ENCODE measurements at regions not wholly inside any gene's neighbourhood (a gene's known extent, or its start where the extent isn't known, plus 50 kb on each side); places are given as distances from the start of the nearest gene placed in this dataset.

DNA sequence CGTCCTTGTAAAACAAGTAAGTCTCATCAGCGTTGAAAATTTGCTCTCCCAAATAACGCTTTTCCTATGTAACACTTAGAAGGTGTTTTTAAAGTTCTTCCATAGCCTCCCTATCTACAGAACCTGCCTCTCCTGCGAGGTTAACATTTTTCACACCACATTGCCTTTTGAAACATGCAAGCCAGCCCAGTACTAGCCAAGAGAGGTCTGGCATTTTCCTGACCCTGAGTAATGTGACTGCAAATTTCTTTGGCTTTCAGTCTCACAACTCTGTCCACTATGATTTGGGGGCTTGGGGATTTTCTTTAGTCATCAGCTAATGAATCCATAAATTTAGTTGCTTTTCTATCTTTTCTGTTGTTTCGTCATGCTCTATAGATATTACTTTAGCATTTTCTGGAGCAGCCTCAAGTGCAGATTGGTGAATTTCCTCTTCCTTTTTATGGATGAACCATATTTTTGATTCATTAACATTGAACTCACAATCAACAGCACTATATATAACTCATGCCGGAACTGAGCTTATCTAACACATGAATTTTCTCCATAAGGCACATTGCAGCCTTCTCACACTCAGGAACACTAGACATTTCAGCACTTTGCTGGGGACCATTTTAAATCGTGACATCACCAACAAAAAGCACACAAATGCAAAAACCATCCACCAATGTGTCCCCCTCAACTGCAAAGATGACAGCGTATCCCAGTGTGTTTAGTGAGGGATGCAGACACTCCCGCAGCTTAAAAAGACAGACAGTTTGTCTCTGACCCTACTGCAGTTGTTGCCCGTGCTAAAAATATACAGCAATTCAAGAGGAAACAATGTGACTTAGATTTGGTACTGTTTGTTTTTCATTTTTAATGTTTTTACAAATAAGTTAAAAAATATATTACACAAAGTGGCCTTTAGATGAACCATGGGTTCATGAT is 77.2 kb upstream of the SPATA31C2 start:
- TF ChIP-seq CTCF (conservative IDR thresholded peaks at IDR 0.05; ENCODE audit: low read depth, low read length) = no peak
- Histone ChIP-seq H3K36me3 (ENCODE audit: insufficient read depth, low read length, poor library complexity, severe bottlenecking) (no peaks in the 10 kb centered on the region), H3K9me3 (ENCODE audit: low read depth, low read length, poor library complexity, severe bottlenecking) (no peaks in the 10 kb centered on the region), H3K27me3 (replicated peaks; ENCODE audit: insufficient read depth, low read depth, low read length, poor library complexity) (no peaks in the 10 kb centered on the region), H3K4me3 (ENCODE audit: low read depth, low read length, poor library complexity, severe bottlenecking) (no peak overlapping the region), H3K4me1 (ENCODE audit: insufficient read depth, low read length, poor library complexity, severe bottlenecking) (no peaks in the 10 kb centered on the region), H3K27ac (ENCODE audit: low read depth, low read length, poor library complexity, severe bottlenecking) (no peak overlapping the region)
- ChIA-PET CTCF (no interaction called here), POLR2A (ENCODE audit: low non-redundant PET) (no interaction called here)
- intact Hi-C loops (cut with micrococcal nuclease; ENCODE audit: unreplicated experiment) = no loop called here
- DNase-seq (ENCODE audit: low spot score) = no peak
- BruUV-seq (replicated peaks) = no TSS peak

GRCh38 chr9:88202321-88202720 is 64.0 kb upstream of the SPATA31C2 start:
- ChIA-PET POLR2A (ENCODE audit: low non-redundant PET) (interaction anchor here (0.7 kb wide), 1 partner anchor 834 kb away, joined by 6 read pairs; no protein-coding TSS in a partner anchor), CTCF (no interaction called here)
- TF ChIP-seq EZH2 (IDR thresholded peaks at IDR 0.05; ENCODE audit: borderline replicate concordance, low read depth, low read length, poor library complexity, severe bottlenecking) (no peak), CTCF (conservative IDR thresholded peaks at IDR 0.05; ENCODE audit: low read depth, low read length) (no peak)
- DNase-seq (ENCODE audit: low spot score) = no peak
- H3K27ac ChIP-seq (ENCODE audit: low read depth, low read length, poor library complexity, severe bottlenecking) = no peak overlapping the region
- peaks cover 22% of the 10 kb centered on the region for H3K4me1 ChIP-seq (ENCODE audit: insufficient read depth, low read length, poor library complexity, severe bottlenecking)
- no peaks in the 10 kb centered on the region for H3K27me3 ChIP-seq (replicated peaks; ENCODE audit: insufficient read depth, low read depth, low read length, poor library complexity)
- no peak overlapping the region for H3K4me3 ChIP-seq (ENCODE audit: low read depth, low read length, poor library complexity, severe bottlenecking)
- BruUV-seq (replicated peaks) = no TSS peak
- no peaks in the 10 kb centered on the region for H3K9me3 ChIP-seq (ENCODE audit: low read depth, low read length, poor library complexity, severe bottlenecking)
- H3K36me3 ChIP-seq (ENCODE audit: insufficient read depth, low read length, poor library complexity, severe bottlenecking) = no peaks in the 10 kb centered on the region
- intact Hi-C loops (cut with micrococcal nuclease; ENCODE audit: unreplicated experiment) = no loop called here

GRCh38 chr9:88198341-88198807 is 60.1 kb upstream of the SPATA31C2 start:
- no peaks in the 10 kb centered on the region for H3K9me3 ChIP-seq (ENCODE audit: low read depth, low read length, poor library complexity, severe bottlenecking)
- ChIA-PET POLR2A (ENCODE audit: low non-redundant PET) (interaction anchor here (0.7 kb wide), 1 partner anchor 102 kb away, joined by 3 read pairs; no protein-coding TSS in a partner anchor), CTCF (no interaction called here)
- TF ChIP-seq CTCF (conservative IDR thresholded peaks at IDR 0.05; ENCODE audit: low read depth, low read length) (no peak), EZH2 (IDR thresholded peaks at IDR 0.05; ENCODE audit: borderline replicate concordance, low read depth, low read length, poor library complexity, severe bottlenecking) (no peak)
- H3K27ac ChIP-seq (ENCODE audit: low read depth, low read length, poor library complexity, severe bottlenecking) = peak overlapping the region; percentile 97
- peak; percentile 96 for DNase-seq (ENCODE audit: low spot score)
- peaks cover 53% of the 10 kb centered on the region for H3K4me1 ChIP-seq (ENCODE audit: insufficient read depth, low read length, poor library complexity, severe bottlenecking)
- H3K27me3 ChIP-seq (replicated peaks; ENCODE audit: insufficient read depth, low read depth, low read length, poor library complexity) = no peaks in the 10 kb centered on the region
- no peaks in the 10 kb centered on the region for H3K36me3 ChIP-seq (ENCODE audit: insufficient read depth, low read length, poor library complexity, severe bottlenecking)
- BruUV-seq (replicated peaks) = no TSS peak
- intact Hi-C loops (cut with micrococcal nuclease; ENCODE audit: unreplicated experiment) = loop anchor here (5.0 to 10.0 kb wide), 4 partner anchors 189 to 854 kb away; partner anchors contain the start of gene SPIN1
- peak overlapping the region; percentile 15 for H3K4me3 ChIP-seq (ENCODE audit: low read depth, low read length, poor library complexity, severe bottlenecking)
